K562 (cell line): ENCODE measurements at regions not wholly inside any gene's neighbourhood (a gene's known extent, or its start where the extent isn't known, plus 50 kb on each side); places are given as distances from the start of the nearest gene placed in this dataset.

ENCODE experiments used
- ATAC-seq: fragments of 200-7000 bp; cut with Tn5 transposase; 3 replicates; pipeline ENCODE4 v1.9.1; 2020; ENCODE audit warnings: moderate library complexity
- BruUV-seq: library from RNA; stranded (reverse); fragments of 400-500 nt; replicated peaks from 2 replicates; lab custom pipeline; 2021; lab: Mats Ljungman, UMichigan
- CTCF ChIA-PET: fragments of 300-600 bp; formaldehyde crosslinking; extraction: SDS; loops from one replicate; lab custom pipeline; 2021; ENCODE audit warnings: low intra/inter-chr PET ratio; lab: Yijun Ruan, JAX
- POLR2A ChIA-PET: fragments of 300-600, 350-650 bp; sonication (Branson Sonifier 250); formaldehyde crosslinking; extraction: SDS; loops from one replicate; lab custom pipeline; 2021; ENCODE audit warnings: antibody characterized with exemption, inconsistent platforms; lab: Yijun Ruan, JAX
- DNase-seq, 4 experiments: peaks; one replicate each; pipeline versions ENCODE4 v3.0.0 to v3.0.0-alpha.2; 2011 to 2018; ENCODE audit warnings: low spot score in 3 of 4, mixed read lengths in 3 of 4; ENCODE audit errors: extremely low read depth in 1 of 4
- FAIRE-seq: peaks from 2 replicates; lab custom pipeline; 2011; peaks lifted over from hg19 to GRCh38; lab: Jason Lieb, UNC
- H2AFZ ChIP-seq: 2 replicates; pipeline ENCODE4 v1.6.0; 2011; ENCODE audit warnings: low read depth, low read length, control low read depth, inconsistent platforms
- H3K27ac ChIP-seq: fragments of 200-600 bp; 3 replicates; pipeline ENCODE4 v1.8.0; 2011; ENCODE audit warnings: low read depth, mild to moderate bottlenecking, control low read depth, inconsistent platforms, low read length, moderate library complexity, mixed read lengths; ENCODE audit errors: extremely low read depth
- H3K27me3 ChIP-seq, 2 experiments: fragments of 300-600 bp in 1 of 2; 2 replicates in 1 of 2; 3 replicates in 1 of 2; pipeline versions ENCODE4 v1.6.0 to v1.8.0; 2011; ENCODE audit warnings: inconsistent platforms in 2 of 2, low read length in 2 of 2, mild to moderate bottlenecking in 1 of 2, mixed read lengths in 1 of 2, moderate library complexity in 1 of 2; ENCODE audit not compliant: control insufficient read depth in 2 of 2, insufficient read depth in 2 of 2
- H3K36me3 ChIP-seq: fragments of 300-600 bp; 3 replicates; pipeline ENCODE4 v1.8.0; 2011; ENCODE audit warnings: mild to moderate bottlenecking, low read length, inconsistent platforms; ENCODE audit not compliant: control insufficient read depth, insufficient read depth
- H3K4me1 ChIP-seq, 2 experiments: fragments of 200-600 bp in 1 of 2; replicated peaks in 1 of 2; 2 replicates in 1 of 2; 3 replicates in 1 of 2; pipeline versions ENCODE4 v1.5.1 to v1.8.0; 2011; ENCODE audit warnings: inconsistent platforms in 2 of 2, low read length in 2 of 2, mild to moderate bottlenecking in 1 of 2, mixed read lengths in 1 of 2, moderate library complexity in 1 of 2; ENCODE audit not compliant: control insufficient read depth in 2 of 2, insufficient read depth in 2 of 2
- H3K4me2 ChIP-seq: 2 replicates; pipeline ENCODE4 v1.6.1; 2011; ENCODE audit warnings: low read length, control low read depth, inconsistent platforms, mixed read lengths; ENCODE audit not compliant: insufficient read depth
- H3K4me3 ChIP-seq: fragments of 200-600 bp; sonication (generic), shearing (Covaris generic); 2 replicates; pipeline ENCODE4 v1.5.1; 2016; ENCODE audit warnings: control low read depth, inconsistent platforms
- H3K79me2 ChIP-seq: fragments of 200-600 bp; 3 replicates; pipeline ENCODE4 v1.8.0; 2011; ENCODE audit warnings: low read length, inconsistent platforms; ENCODE audit not compliant: control insufficient read depth, insufficient read depth
- H3K9ac ChIP-seq, 2 experiments: 2 replicates each; pipeline versions ENCODE4 v1.6.0 to v1.6.1; 2011; ENCODE audit warnings: low read depth in 2 of 2, low read length in 2 of 2, control low read depth in 1 of 2, inconsistent platforms in 1 of 2, mild to moderate bottlenecking in 1 of 2, mixed read lengths in 1 of 2; ENCODE audit not compliant: insufficient read depth in 1 of 2
- H3K9me1 ChIP-seq: one replicate; pipeline ENCODE4 v1.6.0; 2011; ENCODE audit warnings: inconsistent platforms, mild to moderate bottlenecking, low read length, moderate library complexity; ENCODE audit not compliant: control insufficient read depth, insufficient read depth
- H3K9me3 ChIP-seq: replicated peaks from 2 replicates; pipeline ENCODE4 v1.5.1; 2011; ENCODE audit warnings: low read depth, low read length, inconsistent platforms; ENCODE audit not compliant: control insufficient read depth, insufficient read depth
- H4K20me1 ChIP-seq: replicated peaks from 2 replicates; pipeline ENCODE4 v1.6.1; 2011; ENCODE audit warnings: low read length, inconsistent platforms, mixed read lengths; ENCODE audit not compliant: control insufficient read depth, insufficient read depth
- ATF4 ChIP-seq: fragments of 450-650 bp; formaldehyde crosslinking; IDR thresholded peaks from 2 replicates; pipeline ENCODE4 v1.4.0; 2022; ENCODE audit warnings: mild to moderate bottlenecking, moderate library complexity
- BACH1 ChIP-seq: fragments of 200-800 bp; sonication (Bioruptor generic); IDR thresholded peaks from 2 replicates; pipeline ENCODE4 v1.6.1; 2016; ENCODE audit warnings: missing genetic modification characterization, missing compliant biosample characterization
- GTF2A2 ChIP-seq: IDR thresholded peaks from 2 replicates; pipeline ENCODE4 v1.6.1; 2016; ENCODE audit warnings: mild to moderate bottlenecking, missing genetic modification characterization, missing compliant biosample characterization
- NR0B1 ChIP-seq: fragments of 450-650 bp; IDR thresholded peaks from one replicate; pipeline ENCODE4 v1.6.1; 2018; ENCODE audit warnings: mild to moderate bottlenecking, moderate library complexity; ENCODE audit not compliant: partially characterized antibody
- NR2C2 ChIP-seq, 2 experiments: fragments of 200-800 bp in 1 of 2; sonication (Bioruptor generic) in 1 of 2; sonication (generic) in 1 of 2; formaldehyde crosslinking in 1 of 2; IDR thresholded peaks; 2 replicates each; pipeline versions ENCODE4 v1.6.1 to v1.8.0; 2016 to 2022; ENCODE audit warnings: mild to moderate bottlenecking in 1 of 2, missing compliant biosample characterization in 1 of 2, missing genetic modification characterization in 1 of 2, missing genetic modification reagents in 1 of 2
- OTX1 ChIP-seq: fragments of 450-650 bp; formaldehyde crosslinking; IDR thresholded peaks from 2 replicates; pipeline ENCODE4 v1.4.0; 2022; ENCODE audit warnings: mild to moderate bottlenecking
- POLR2G ChIP-seq: fragments of 200-400 bp; formaldehyde crosslinking; IDR thresholded peaks from 2 replicates; pipeline ENCODE4 v1.6.1; 2017; ENCODE audit warnings: low read depth, mild to moderate bottlenecking, antibody characterized with exemption, low read length, moderate library complexity
- RHOXF2B ChIP-seq: fragments of 250-450 bp; sonication (Bioruptor Pico); conservative IDR thresholded peaks from 2 replicates; pipeline ENCODE4 v1.5.1; 2021
- RUNX1 ChIP-seq: sonication (generic); IDR thresholded peaks from 2 replicates; pipeline ENCODE4 v1.6.1; 2016; ENCODE audit warnings: antibody characterized with exemption, low read depth
- TCF15 ChIP-seq: fragments of 250-450 bp; sonication (Bioruptor Pico); IDR thresholded peaks from 2 replicates; pipeline ENCODE4 v1.8.0; 2022; ENCODE audit warnings: moderate library complexity, mild to moderate bottlenecking, inconsistent platforms
- TSHZ1 ChIP-seq: fragments of 250-450 bp; sonication (Bioruptor Pico); IDR thresholded peaks from 2 replicates; pipeline ENCODE4 v1.4.0; 2020; ENCODE audit warnings: mild to moderate bottlenecking, moderate library complexity
- ZBTB8A ChIP-seq: fragments of 450-650 bp; IDR thresholded peaks from 2 replicates; pipeline ENCODE4 v1.6.1; 2018; ENCODE audit warnings: mild to moderate bottlenecking, moderate library complexity; ENCODE audit not compliant: partially characterized antibody
- ZNF354B ChIP-seq: fragments of 250-450 bp; sonication (Bioruptor Pico); IDR thresholded peaks from 2 replicates; pipeline ENCODE4 v1.4.0; 2020
- ZNF431 ChIP-seq: sonication (generic); formaldehyde crosslinking; IDR thresholded peaks from 2 replicates; pipeline ENCODE4 v1.8.0; 2022; ENCODE audit warnings: mild to moderate bottlenecking, missing genetic modification reagents
- WGBS: fragments of 100-300 bp; shearing (Covaris generic); methylation state at CpG from one replicate; pipeline ENCODE4 v1.1.6; 2016; ENCODE audit warnings: low coverage, mixed read lengths; ENCODE audit not compliant: insufficient coverage; ENCODE audit errors: missing lambda C conversion rate; 5-methylcytosine and 5-hydroxymethylcytosine counted together
- in situ Hi-C: fragments of 300-500 bp; cut with MboI; formaldehyde crosslinking; loops from 4 replicates; pipeline ENCODE4 v1.15.0; 2018; ENCODE audit warnings: inconsistent platforms, mixed read lengths
- intact Hi-C: fragments of 100-400 bp; cut with micrococcal nuclease; formaldehyde crosslinking; loops from 2 replicates; pipeline ENCODE4 v1.14.2; 2022

GRCh38 chr17:72465191-72466024 lies 344.6 kb downstream of the SOX9 start:
- Histone ChIP-seq H3K9ac (no peak overlapping the region), H3K9me3 (no peaks in the 10 kb centered on the region), H3K79me2 (no peaks in the 10 kb centered on the region), H4K20me1 (no peaks in the 10 kb centered on the region), H3K4me3 (no peak overlapping the region), H3K27me3 (peaks cover 0 to 23% of the 10 kb centered on the region in 2 experiments; a peak in 1 of 5 replicates), H3K4me2 (no peak overlapping the region), H3K9me1 (no peaks in the 10 kb centered on the region), H3K4me1 (no peaks in the 10 kb centered on the region), H3K27ac (no peak overlapping the region), H3K36me3 (no peaks in the 10 kb centered on the region), H2AFZ (no peak overlapping the region)
- POLR2A ChIA-PET, result interaction anchor here (1.2 kb wide), 1 partner anchor 14 kb away, joined by 4 read pairs; no protein-coding TSS in a partner anchor
- in situ Hi-C loops (no loop called here), intact Hi-C loops (no loop called here)
- ATAC-seq (no peak), DNase-seq (no peak), FAIRE-seq (no peak)
- no TSS peak for BruUV-seq
- 0% methylated on average over 18 of the region's 18 CpGs for WGBS
- CTCF ChIA-PET, result no interaction called here
- TF ChIP-seq RUNX1, result no peak
- no peak for TF ChIP-seq ZBTB8A
- TF ChIP-seq ZNF431 (CRISPR knock-in tag), result no peak
- no peak for TF ChIP-seq OTX1 (CRISPR knock-in tag)
- TF ChIP-seq ATF4 (CRISPR knock-in tag), result no peak
- no peak for TF ChIP-seq NR0B1
- TF ChIP-seq TCF15 (CRISPR knock-in tag), result no peak
- no peak for TF ChIP-seq TSHZ1 (CRISPR knock-in tag)
- TF ChIP-seq GTF2A2 (tag), result no peak
- no peak for TF ChIP-seq ZNF354B (CRISPR knock-in tag)
- no peak for TF ChIP-seq NR2C2 (CRISPR knock-in tag; IDR thresholded peaks at IDR 0.05)
- TF ChIP-seq NR2C2 (tag; IDR thresholded peaks at IDR 0.05), result no peak
- TF ChIP-seq RHOXF2B, result no peak
- TF ChIP-seq BACH1, result no peak
- TF ChIP-seq POLR2G, result no peak
